B cell (primary cell): ENCODE measurements at regions not wholly inside any gene's neighbourhood (a gene's known extent, or its start where the extent isn't known, plus 50 kb on each side); places are given as distances from the start of the nearest gene placed in this dataset.

Source experiments
- ATAC-seq: fragments of 200-7000 bp; cut with Tn5 transposase; one replicate; pipeline ENCODE4 v1.10.0; 2021; ENCODE audit warnings: low read depth, mild to moderate bottlenecking, moderate number of reproducible peaks, moderate library complexity
- CTCF ChIA-PET: fragments of 350-600 bp; sonication (Branson Sonifier 250); formaldehyde crosslinking; loops from one replicate; lab custom pipeline; 2021; ENCODE audit warnings: antibody characterized with exemption, inconsistent platforms; lab: Charles Lee
- POLR2A ChIA-PET: fragments of 350-600 bp; sonication (Branson Sonifier 250); formaldehyde crosslinking; loops from one replicate; lab custom pipeline; 2021; ENCODE audit warnings: antibody characterized with exemption; lab: Charles Lee
- DNase-seq: peaks from one replicate; pipeline ENCODE4 v3.0.0; 2013
- H2AFZ ChIP-seq: 2 replicates; pipeline ENCODE4 v1.6.1; 2012; ENCODE audit warnings: mild to moderate bottlenecking, low read depth, low read length; ENCODE audit not compliant: insufficient read depth, poor library complexity, severe bottlenecking
- H3K27ac ChIP-seq, 2 donors: 1 replicate in 1 of 2; 2 replicates in 1 of 2; pipeline ENCODE4 v1.5.1; 2012 to 2013; ENCODE audit warnings: low read length in 2 of 2, mild to moderate bottlenecking in 2 of 2, moderate library complexity in 1 of 2
- H3K27me3 ChIP-seq, 4 experiments: fragments of 200-600 bp in 1 of 4; sonication (generic) in 1 of 4; replicated peaks in 1 of 4; 1 replicate in 2 of 4; 2 replicates in 2 of 4; pipeline versions ENCODE4 v1.6.1 to v1.7.0; 2013 to 2016; ENCODE audit warnings: low read length in 3 of 4, mild to moderate bottlenecking in 2 of 4, mixed read lengths in 1 of 4, moderate library complexity in 1 of 4; ENCODE audit not compliant: insufficient read depth in 4 of 4, control insufficient read depth in 3 of 4; ENCODE audit errors: control extremely low read depth in 1 of 4
- H3K36me3 ChIP-seq, 2 experiments: replicated peaks in 1 of 2; 1 replicate in 1 of 2; 2 replicates in 1 of 2; pipeline versions ENCODE4 v1.6.1 to v1.7.1; 2013; ENCODE audit warnings: low read length in 1 of 2; ENCODE audit not compliant: insufficient read depth in 2 of 2, control insufficient read depth in 1 of 2; ENCODE audit errors: control extremely low read depth in 1 of 2, extremely low read depth in 1 of 2
- H3K4me1 ChIP-seq, 2 donors: fragments of 200-600 bp in 1 of 2; sonication (generic) in 1 of 2; 1 replicate in 1 of 2; 2 replicates in 1 of 2; pipeline versions ENCODE4 v1.5.1 to v1.6.1; 2013 to 2017; ENCODE audit warnings: low read length in 2 of 2; ENCODE audit not compliant: control insufficient read depth in 2 of 2, insufficient read depth in 2 of 2
- H3K4me2 ChIP-seq: replicated peaks from 2 replicates; pipeline ENCODE3; 2012; ENCODE audit warnings: mild to moderate bottlenecking, low read depth, low read length; ENCODE audit not compliant: poor library complexity, severe bottlenecking
- H3K4me3 ChIP-seq, 5 experiments: fragments of 200-600 bp in 1 of 5; sonication (generic) in 1 of 5; 1 replicate in 3 of 5; 2 replicates in 2 of 5; pipeline versions ENCODE4 v1.5.1 to v1.7.0; 2011 to 2016; ENCODE audit warnings: low read length in 4 of 5, mild to moderate bottlenecking in 4 of 5, low read depth in 2 of 5, control low read depth in 1 of 5, moderate library complexity in 1 of 5; ENCODE audit not compliant: insufficient read depth in 1 of 5; ENCODE audit errors: control extremely low read depth in 1 of 5, extremely low read depth in 1 of 5
- H3K79me2 ChIP-seq: fragments of 200-600 bp; sonication (generic); one replicate; pipeline ENCODE4 v1.6.0; 2016; ENCODE audit warnings: low read length; ENCODE audit not compliant: control insufficient read depth, insufficient read depth
- H3K9ac ChIP-seq: fragments of 200-600 bp; sonication (generic); 2 replicates; pipeline ENCODE4 v1.6.1; 2017; ENCODE audit warnings: mild to moderate bottlenecking, low read length, moderate library complexity
- H3K9me3 ChIP-seq, 3 donors: one replicate each; pipeline versions ENCODE4 v1.6.1 to v1.7.1; 2013; ENCODE audit warnings: low read length in 2 of 3; ENCODE audit not compliant: control insufficient read depth in 2 of 3, insufficient read depth in 1 of 3; ENCODE audit errors: control extremely low read depth in 1 of 3
- H4K20me1 ChIP-seq: 2 replicates; pipeline ENCODE4 v1.6.0; 2012; ENCODE audit warnings: mild to moderate bottlenecking, low read length; ENCODE audit not compliant: insufficient read depth, control insufficient read depth, poor library complexity, severe bottlenecking
- H3K27ac Mint-ChIP-seq: one replicate; pipeline ENCODE4 v1.8.0; 2021; ENCODE audit warnings: mixed read lengths
- H3K27me3 Mint-ChIP-seq: one replicate; pipeline ENCODE4 v1.8.0; 2021; ENCODE audit warnings: mixed read lengths
- H3K4me1 Mint-ChIP-seq: one replicate; pipeline ENCODE4 v1.8.0; 2021; ENCODE audit warnings: mixed read lengths
- H3K4me3 Mint-ChIP-seq: one replicate; pipeline ENCODE4 v1.8.0; 2021; ENCODE audit warnings: mixed read lengths
- H3K9me3 Mint-ChIP-seq: one replicate; pipeline ENCODE4 v1.8.0; 2022; ENCODE audit warnings: mixed read lengths; ENCODE audit not compliant: insufficient read depth
- CTCF ChIP-seq: fragments of 200-600 bp; IDR thresholded peaks from one replicate; pipeline ENCODE4 v1.8.0; 2022; ENCODE audit warnings: antibody characterized with exemption, mild to moderate bottlenecking
- EZH2 ChIP-seq: IDR thresholded peaks from 2 replicates; pipeline ENCODE4 v1.6.1; 2012; ENCODE audit warnings: borderline replicate concordance, low read depth, mild to moderate bottlenecking, moderate library complexity, low read length; ENCODE audit not compliant: insufficient read depth, poor library complexity, severe bottlenecking
- WGBS: methylation state at CpG from one replicate; pipeline ENCODE4 v1.1.5; 2013; ENCODE audit warnings: missing lambda C conversion rate; ENCODE audit not compliant: insufficient coverage; 5-methylcytosine and 5-hydroxymethylcytosine counted together
- intact Hi-C: fragments of 100-400 bp; cut with micrococcal nuclease; formaldehyde crosslinking; loops from one replicate; pipeline ENCODE4 v1.10.0; 2022

GRCh38 chr9:28587052-28587451 lies 1013.8 kb upstream of the C9orf72 start:
- H3K9me3 Mint-ChIP-seq = no peaks in the 10 kb centered on the region
- no peak overlapping the region for H3K4me3 ChIP-seq
- H3K9me3 ChIP-seq = peaks cover 0 to 2% (median 0%) of the 10 kb centered on the region in 3 donors
- no peaks in the 10 kb centered on the region for H4K20me1 ChIP-seq
- TF ChIP-seq EZH2 (no peak), CTCF (no peak)
- no peaks in the 10 kb centered on the region for H3K27me3 ChIP-seq
- H3K27ac Mint-ChIP-seq = no peak overlapping the region
- H3K9ac ChIP-seq = no peak overlapping the region
- ChIA-PET POLR2A (no interaction called here), CTCF (no interaction called here)
- H3K4me3 Mint-ChIP-seq = no peak overlapping the region
- intact Hi-C loops = no loop called here
- no CpG with 5 or more reads among the region's 1 CpG for WGBS
- no peaks in the 10 kb centered on the region for H3K79me2 ChIP-seq
- H3K36me3 ChIP-seq = no peaks in the 10 kb centered on the region
- no peak overlapping the region for H2AFZ ChIP-seq
- no peaks in the 10 kb centered on the region for H3K4me1 Mint-ChIP-seq
- H3K27ac ChIP-seq = no peak overlapping the region
- DNase-seq (no peak), ATAC-seq (no peak)
- H3K27me3 Mint-ChIP-seq = no peaks in the 10 kb centered on the region
- no peak overlapping the region for H3K4me2 ChIP-seq
- H3K4me1 ChIP-seq = no peaks in the 10 kb centered on the region

- H3K27ac Mint-ChIP-seq = no peak overlapping the region
- Histone ChIP-seq H3K9me3 (no peaks in the 10 kb centered on the region), H2AFZ (no peak overlapping the region), H4K20me1 (no peaks in the 10 kb centered on the region), H3K27me3 (no peaks in the 10 kb centered on the region), H3K4me1 (no peaks in the 10 kb centered on the region), H3K36me3 (no peaks in the 10 kb centered on the region), H3K4me2 (no peak overlapping the region), H3K9ac (no peak overlapping the region), H3K79me2 (no peaks in the 10 kb centered on the region), H3K27ac (no peak overlapping the region), H3K4me3 (no peak overlapping the region)
- no peaks in the 10 kb centered on the region for H3K4me1 Mint-ChIP-seq
- DNase-seq (no peak), ATAC-seq (no peak)
- POLR2A ChIA-PET = no interaction called here
- no peaks in the 10 kb centered on the region for H3K27me3 Mint-ChIP-seq
- no peaks in the 10 kb centered on the region for H3K9me3 Mint-ChIP-seq
- CTCF ChIA-PET = interaction anchor here (1.1 kb wide), 1 partner anchor 10 kb away, joined by 3 read pairs; no protein-coding TSS in a partner anchor
- 100% methylated on average over 2 of the region's 3 CpGs for WGBS
- H3K4me3 Mint-ChIP-seq = no peak overlapping the region
- TF ChIP-seq EZH2 = no peak
- no peak for TF ChIP-seq CTCF
- intact Hi-C loops = no loop called here
Measured at GRCh38 chr9:28598408-28598807, 1025.1 kb upstream of the C9orf72 start.
